ENCODE measurements at regions not wholly inside any gene's neighbourhood (a gene's known extent, or its start where the extent isn't known, plus 50 kb on each side); places are given as distances from the start of the nearest gene placed in this dataset.

DNA sequence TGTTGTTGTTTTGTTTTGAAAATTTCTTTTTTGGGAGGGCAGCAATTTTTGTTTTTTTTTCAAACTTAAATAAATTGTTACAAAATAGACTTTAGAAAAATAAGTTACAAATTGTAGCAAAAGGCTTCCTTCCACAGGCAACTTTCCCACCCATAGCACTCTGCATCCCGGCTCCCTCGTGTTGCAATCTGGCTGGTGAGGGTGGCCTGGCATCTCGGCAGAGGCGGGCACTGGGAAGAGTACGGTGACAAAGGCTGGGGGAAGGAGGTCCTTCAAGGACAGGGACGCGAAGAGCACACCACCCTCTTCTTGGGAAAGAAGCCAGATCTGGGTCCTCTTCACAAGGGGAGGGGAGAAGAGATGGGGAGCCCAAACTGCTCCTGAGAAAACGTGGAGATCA is 379.7 kb downstream of the OLFM4 start:
- TF ChIP-seq, protein P1, sequence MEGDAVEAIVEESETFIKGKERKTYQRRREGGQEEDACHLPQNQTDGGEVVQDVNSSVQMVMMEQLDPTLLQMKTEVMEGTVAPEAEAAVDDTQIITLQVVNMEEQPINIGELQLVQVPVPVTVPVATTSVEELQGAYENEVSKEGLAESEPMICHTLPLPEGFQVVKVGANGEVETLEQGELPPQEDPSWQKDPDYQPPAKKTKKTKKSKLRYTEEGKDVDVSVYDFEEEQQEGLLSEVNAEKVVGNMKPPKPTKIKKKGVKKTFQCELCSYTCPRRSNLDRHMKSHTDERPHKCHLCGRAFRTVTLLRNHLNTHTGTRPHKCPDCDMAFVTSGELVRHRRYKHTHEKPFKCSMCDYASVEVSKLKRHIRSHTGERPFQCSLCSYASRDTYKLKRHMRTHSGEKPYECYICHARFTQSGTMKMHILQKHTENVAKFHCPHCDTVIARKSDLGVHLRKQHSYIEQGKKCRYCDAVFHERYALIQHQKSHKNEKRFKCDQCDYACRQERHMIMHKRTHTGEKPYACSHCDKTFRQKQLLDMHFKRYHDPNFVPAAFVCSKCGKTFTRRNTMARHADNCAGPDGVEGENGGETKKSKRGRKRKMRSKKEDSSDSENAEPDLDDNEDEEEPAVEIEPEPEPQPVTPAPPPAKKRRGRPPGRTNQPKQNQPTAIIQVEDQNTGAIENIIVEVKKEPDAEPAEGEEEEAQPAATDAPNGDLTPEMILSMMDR (IDR thresholded peaks at IDR 0.05; ENCODE audit: poor library complexity) = no peak
- TF ChIP-seq EZH2phosphoT487 (IDR thresholded peaks at IDR 0.05; ENCODE audit: low read depth, severe bottlenecking, unreplicated experiment) (no peak), EZH2 (IDR thresholded peaks at IDR 0.05; ENCODE audit: borderline replicate concordance) (no peak)
